ENCODE measurements at regions not wholly inside any gene's neighbourhood (a gene's known extent, or its start where the extent isn't known, plus 50 kb on each side); places are given as distances from the start of the nearest gene placed in this dataset.

DNA sequence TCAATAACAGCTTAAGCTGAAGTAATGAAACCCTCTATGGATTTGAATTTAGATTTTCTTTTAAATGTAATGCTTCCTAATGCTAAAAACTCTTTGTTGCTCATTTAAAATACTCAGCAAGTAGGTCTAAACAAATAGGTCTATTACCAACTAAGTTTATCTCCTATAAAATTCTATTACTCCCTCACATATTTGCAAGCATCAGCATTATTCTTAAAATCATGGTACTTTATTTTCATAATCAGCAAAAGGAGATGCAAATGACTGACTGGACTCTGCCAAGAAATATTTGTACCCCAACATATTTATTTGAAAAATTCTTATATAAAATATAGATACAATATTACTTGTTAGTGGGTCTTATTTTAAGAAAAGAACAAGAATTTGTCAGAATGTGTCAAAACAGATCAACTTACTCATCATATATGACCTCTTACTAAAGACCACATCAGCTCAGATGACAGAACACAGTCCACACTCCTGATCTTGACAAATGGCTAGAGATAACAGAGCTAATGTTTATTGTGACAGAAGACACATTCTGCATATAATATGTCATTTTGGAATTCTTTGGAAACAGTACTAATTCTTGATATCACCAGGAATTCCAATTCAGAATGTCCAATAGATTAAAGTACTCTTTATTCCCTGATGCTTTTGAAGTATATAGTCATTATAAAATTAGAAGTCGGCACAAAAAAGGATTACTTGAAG is 704.6 kb upstream of the PCDH9 start:
- TF ChIP-seq, protein P1, sequence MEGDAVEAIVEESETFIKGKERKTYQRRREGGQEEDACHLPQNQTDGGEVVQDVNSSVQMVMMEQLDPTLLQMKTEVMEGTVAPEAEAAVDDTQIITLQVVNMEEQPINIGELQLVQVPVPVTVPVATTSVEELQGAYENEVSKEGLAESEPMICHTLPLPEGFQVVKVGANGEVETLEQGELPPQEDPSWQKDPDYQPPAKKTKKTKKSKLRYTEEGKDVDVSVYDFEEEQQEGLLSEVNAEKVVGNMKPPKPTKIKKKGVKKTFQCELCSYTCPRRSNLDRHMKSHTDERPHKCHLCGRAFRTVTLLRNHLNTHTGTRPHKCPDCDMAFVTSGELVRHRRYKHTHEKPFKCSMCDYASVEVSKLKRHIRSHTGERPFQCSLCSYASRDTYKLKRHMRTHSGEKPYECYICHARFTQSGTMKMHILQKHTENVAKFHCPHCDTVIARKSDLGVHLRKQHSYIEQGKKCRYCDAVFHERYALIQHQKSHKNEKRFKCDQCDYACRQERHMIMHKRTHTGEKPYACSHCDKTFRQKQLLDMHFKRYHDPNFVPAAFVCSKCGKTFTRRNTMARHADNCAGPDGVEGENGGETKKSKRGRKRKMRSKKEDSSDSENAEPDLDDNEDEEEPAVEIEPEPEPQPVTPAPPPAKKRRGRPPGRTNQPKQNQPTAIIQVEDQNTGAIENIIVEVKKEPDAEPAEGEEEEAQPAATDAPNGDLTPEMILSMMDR (IDR thresholded peaks at IDR 0.05), result no peak
- TF ChIP-seq POLR2A (IDR thresholded peaks at IDR 0.05), result no peak
- TF ChIP-seq EP300 (IDR thresholded peaks at IDR 0.05), result no peak

All from upper lobe of left lung (tissue), 4 donors.